LNCAP (cell line): ENCODE measurements at regions not wholly inside any gene's neighbourhood (a gene's known extent, or its start where the extent isn't known, plus 50 kb on each side); places are given as distances from the start of the nearest gene placed in this dataset.

Experiments used
- CTCF ChIP-seq: fragments of 450-650 bp; IDR thresholded peaks from 2 replicates; pipeline ENCODE4 v1.5.1; 2017; ENCODE audit warnings: mild to moderate bottlenecking

GRCh38 chr20:40320517-40321011 lies 368.5 kb downstream of the MAFB start:
- no peak for TF ChIP-seq CTCF

- no peak for TF ChIP-seq CTCF
Measured at GRCh38 chr20:40319741-40320516, 369.1 kb downstream of the MAFB start.

- no peak for TF ChIP-seq CTCF
Measured at GRCh38 chr20:40319056-40319455, 370.0 kb downstream of the MAFB start.

- no peak for TF ChIP-seq CTCF
Measured at GRCh38 chr20:40317156-40317790, 371.8 kb downstream of the MAFB start.

- no peak for TF ChIP-seq CTCF
Measured at GRCh38 chr20:40314278-40314677, 374.8 kb downstream of the MAFB start.

GRCh38 chr20:40313730-40314129 lies 375.3 kb downstream of the MAFB start:
- no peak for TF ChIP-seq CTCF

GRCh38 chr20:40309731-40310130 lies 379.3 kb downstream of the MAFB start:
- no peak for TF ChIP-seq CTCF
